H9 (cell line): ENCODE measurements at regions not wholly inside any gene's neighbourhood (a gene's known extent, or its start where the extent isn't known, plus 50 kb on each side); places are given as distances from the start of the nearest gene placed in this dataset.

ENCODE experiments used
- DNase-seq: peaks from one replicate; pipeline ENCODE4 v3.0.0-alpha.2; 2017
- H2AFZ ChIP-seq: one replicate; pipeline ENCODE4 v1.6.1; 2013; ENCODE audit warnings: mild to moderate bottlenecking, low read length, control low read depth, moderate library complexity
- H2AK5ac ChIP-seq: 2 replicates; pipeline ENCODE4 v1.6.1; 2013; ENCODE audit warnings: low read length, control low read depth, mixed read lengths; ENCODE audit not compliant: insufficient read length
- H2BK120ac ChIP-seq: one replicate; pipeline ENCODE4 v1.6.1; 2013; ENCODE audit warnings: low read depth, mild to moderate bottlenecking, low read length, control low read depth, inconsistent platforms; ENCODE audit not compliant: poor library complexity, severe bottlenecking
- H2BK12ac ChIP-seq: 2 replicates; pipeline ENCODE4 v1.6.1; 2013; ENCODE audit warnings: low read length, control low read depth, mixed read lengths, low read depth; ENCODE audit not compliant: insufficient read length
- H2BK15ac ChIP-seq: 2 replicates; pipeline ENCODE4 v1.6.1; 2013; ENCODE audit warnings: low read depth, low read length, control low read depth
- H2BK20ac ChIP-seq: one replicate; pipeline ENCODE4 v1.6.1; 2013; ENCODE audit warnings: low read depth, mild to moderate bottlenecking, low read length, control low read depth, inconsistent platforms; ENCODE audit not compliant: poor library complexity, severe bottlenecking
- H2BK5ac ChIP-seq: 2 replicates; pipeline ENCODE4 v1.6.1; 2013; ENCODE audit warnings: low read length, control low read depth, mixed read lengths; ENCODE audit not compliant: insufficient read length
- H3K14ac ChIP-seq: 2 replicates; pipeline ENCODE4 v1.6.1; 2013; ENCODE audit warnings: low read length, control low read depth; ENCODE audit not compliant: insufficient read depth
- H3K18ac ChIP-seq: 2 replicates; pipeline ENCODE4 v1.6.1; 2013; ENCODE audit warnings: low read depth, mild to moderate bottlenecking, mixed read lengths, low read length, control low read depth; ENCODE audit not compliant: insufficient read length
- H3K23ac ChIP-seq: 2 replicates; pipeline ENCODE4 v1.6.1; 2013; ENCODE audit warnings: low read length, control low read depth, mixed read lengths, low read depth; ENCODE audit not compliant: insufficient read length
- H3K23me2 ChIP-seq: 2 replicates; pipeline ENCODE4 v1.6.1; 2013; ENCODE audit warnings: low read depth, mild to moderate bottlenecking, mixed read lengths, low read length, control low read depth; ENCODE audit not compliant: insufficient read length, poor library complexity, severe bottlenecking
- H3K27ac ChIP-seq: 2 replicates; pipeline ENCODE4 v1.5.1; 2013; ENCODE audit warnings: low read length, control low read depth, mixed read lengths, low read depth; ENCODE audit not compliant: insufficient read length
- H3K27me3 ChIP-seq: 2 replicates; pipeline ENCODE4 v1.6.1; 2013; ENCODE audit warnings: low read length, control low read depth, inconsistent platforms; ENCODE audit not compliant: insufficient read depth
- H3K4ac ChIP-seq: 2 replicates; pipeline ENCODE4 v1.6.1; 2013; ENCODE audit warnings: low read depth, mild to moderate bottlenecking, control low read depth, inconsistent platforms, low read length, moderate library complexity
- H3K4me1 ChIP-seq: 2 replicates; pipeline ENCODE4 v1.6.1; 2013; ENCODE audit warnings: low read length, control low read depth, inconsistent platforms; ENCODE audit not compliant: insufficient read depth
- H3K4me2 ChIP-seq: 2 replicates; pipeline ENCODE4 v1.6.1; 2013; ENCODE audit warnings: low read length, control low read depth, mixed read lengths; ENCODE audit not compliant: insufficient read length, insufficient read depth
- H3K56ac ChIP-seq: 2 replicates; pipeline ENCODE4 v1.6.1; 2013; ENCODE audit warnings: low read depth, mild to moderate bottlenecking, mixed read lengths, low read length, control low read depth; ENCODE audit not compliant: insufficient read length
- H3K79me1 ChIP-seq: 2 replicates; pipeline ENCODE4 v1.6.1; 2013; ENCODE audit warnings: low read depth, mild to moderate bottlenecking, moderate library complexity, low read length, control low read depth, inconsistent platforms; ENCODE audit not compliant: insufficient read depth, poor library complexity, severe bottlenecking
- H3K79me2 ChIP-seq: 2 replicates; pipeline ENCODE4 v1.6.1; 2013; ENCODE audit warnings: low read length, control low read depth, inconsistent platforms; ENCODE audit not compliant: insufficient read depth
- H3K9ac ChIP-seq: 2 replicates; pipeline ENCODE4 v1.6.1; 2013; ENCODE audit warnings: low read length, control low read depth, mixed read lengths; ENCODE audit not compliant: insufficient read length; ENCODE audit errors: extremely low read depth
- H3K9me3 ChIP-seq: one replicate; pipeline ENCODE4 v1.6.1; 2013; ENCODE audit warnings: low read depth, low read length, inconsistent platforms; ENCODE audit not compliant: control insufficient read depth
- H3T11ph ChIP-seq: one replicate; pipeline ENCODE4 v1.6.1; 2013; ENCODE audit warnings: mild to moderate bottlenecking, low read length, control low read depth, inconsistent platforms
- H4K20me1 ChIP-seq: one replicate; pipeline ENCODE4 v1.6.1; 2013; ENCODE audit not compliant: control insufficient read depth, insufficient read length, insufficient read depth
- H4K5ac ChIP-seq: 2 replicates; pipeline ENCODE4 v1.6.1; 2013; ENCODE audit warnings: low read depth, mild to moderate bottlenecking, mixed read lengths, low read length, control low read depth; ENCODE audit not compliant: insufficient read length
- H4K8ac ChIP-seq: replicated peaks from 2 replicates; pipeline ENCODE4 v1.6.1; 2013; ENCODE audit warnings: low read length, control low read depth, mixed read lengths, low read depth; ENCODE audit not compliant: insufficient read length
- H4K91ac ChIP-seq: 2 replicates; pipeline ENCODE4 v1.6.1; 2013; ENCODE audit warnings: low read depth, mild to moderate bottlenecking, moderate library complexity, mixed read lengths, low read length, control low read depth; ENCODE audit not compliant: insufficient read length
- H3K27ac Mint-ChIP-seq, 3 experiments: 2 replicates in 2 of 3; 3 replicates in 1 of 3; pipeline ENCODE4 v1.8.0; 2020 to 2021; ENCODE audit warnings: mixed read lengths in 3 of 3, mild to moderate bottlenecking in 1 of 3, moderate library complexity in 1 of 3
- H3K27me3 Mint-ChIP-seq: 2 replicates; pipeline ENCODE4 v1.8.0; 2021; ENCODE audit warnings: low read depth, mild to moderate bottlenecking, moderate library complexity, mixed read lengths
- H3K36me3 Mint-ChIP-seq, 3 experiments: 2 replicates in 2 of 3; 3 replicates in 1 of 3; pipeline ENCODE4 v1.8.0; 2020 to 2021; ENCODE audit warnings: low read depth in 3 of 3, mixed read lengths in 3 of 3; ENCODE audit not compliant: insufficient read depth in 1 of 3
- H3K4me1 Mint-ChIP-seq, 2 experiments: 2 replicates each; pipeline ENCODE4 v1.8.0; 2020; ENCODE audit warnings: mixed read lengths in 2 of 2
- H3K4me3 Mint-ChIP-seq, 2 experiments: 2 replicates in 1 of 2; 3 replicates in 1 of 2; pipeline ENCODE4 v1.8.0; 2020 to 2021; ENCODE audit warnings: mild to moderate bottlenecking in 2 of 2, mixed read lengths in 2 of 2, moderate library complexity in 1 of 2
- H3K9me3 Mint-ChIP-seq, 2 experiments: 2 replicates in 1 of 2; 3 replicates in 1 of 2; pipeline ENCODE4 v1.8.0; 2020; ENCODE audit warnings: mild to moderate bottlenecking in 2 of 2, mixed read lengths in 2 of 2, moderate library complexity in 1 of 2
- TF ChIP-seq, protein P1 (sequence below): fragments of 200-600 bp; sonication (generic); conservative IDR thresholded peaks from 3 replicates; pipeline ENCODE4 v1.8.0; 2021; ENCODE audit warnings: antibody characterized with exemption, mild to moderate bottlenecking

DNA sequence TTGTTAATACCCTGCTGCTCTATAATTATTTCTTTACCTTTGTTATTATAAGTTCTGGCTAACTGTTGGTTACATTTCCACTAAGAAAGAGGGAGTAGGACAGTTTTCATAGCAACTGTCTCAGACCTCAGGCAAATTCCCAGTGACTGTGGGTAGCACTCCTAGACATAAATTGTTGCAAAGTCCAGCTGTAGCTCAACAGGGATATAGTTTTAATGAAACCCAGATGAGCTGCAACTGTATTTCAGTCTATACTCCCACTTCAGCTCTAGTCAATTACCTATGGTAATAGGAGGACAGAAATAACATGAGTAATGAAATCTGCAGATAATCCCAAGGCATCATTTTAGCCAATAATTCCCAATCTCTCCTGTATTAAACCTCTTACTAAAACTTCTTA is 103.0 kb upstream of the SEMA3A start:
- DNase-seq = no peak
- Mint-ChIP-seq H3K4me3 (no peak overlapping the region), H3K27me3 (no peaks in the 10 kb centered on the region)

More for the DNA sequence above, 103.0 kb upstream of the SEMA3A start:
- Histone ChIP-seq H2BK20ac (no peak overlapping the region), H3T11ph (no peak overlapping the region), H4K91ac (no peak overlapping the region), H2BK120ac (no peak overlapping the region), H3K14ac (no peak overlapping the region), H3K27me3 (no peaks in the 10 kb centered on the region), H3K4ac (no peak overlapping the region), H3K18ac (no peak overlapping the region), H4K5ac (no peak overlapping the region), H2BK12ac (no peak overlapping the region), H2BK5ac (no peak overlapping the region), H3K9ac (no peak overlapping the region), H2AFZ (no peak overlapping the region), H3K79me2 (no peaks in the 10 kb centered on the region), H3K23me2 (no peaks in the 10 kb centered on the region), H3K79me1 (no peaks in the 10 kb centered on the region), H4K8ac (no peak overlapping the region), H3K23ac (no peak overlapping the region), H4K20me1 (no peaks in the 10 kb centered on the region), H3K4me2 (no peak overlapping the region), H3K27ac (no peak overlapping the region), H3K4me1 (no peaks in the 10 kb centered on the region), H2BK15ac (no peak overlapping the region), H3K9me3 (no peaks in the 10 kb centered on the region), H3K56ac (no peak overlapping the region), H2AK5ac (no peak overlapping the region)
- no peak overlapping the region for H3K27ac Mint-ChIP-seq
- no peaks in the 10 kb centered on the region for H3K9me3 Mint-ChIP-seq
- H3K36me3 Mint-ChIP-seq = no peaks in the 10 kb centered on the region
- TF ChIP-seq, protein P1, sequence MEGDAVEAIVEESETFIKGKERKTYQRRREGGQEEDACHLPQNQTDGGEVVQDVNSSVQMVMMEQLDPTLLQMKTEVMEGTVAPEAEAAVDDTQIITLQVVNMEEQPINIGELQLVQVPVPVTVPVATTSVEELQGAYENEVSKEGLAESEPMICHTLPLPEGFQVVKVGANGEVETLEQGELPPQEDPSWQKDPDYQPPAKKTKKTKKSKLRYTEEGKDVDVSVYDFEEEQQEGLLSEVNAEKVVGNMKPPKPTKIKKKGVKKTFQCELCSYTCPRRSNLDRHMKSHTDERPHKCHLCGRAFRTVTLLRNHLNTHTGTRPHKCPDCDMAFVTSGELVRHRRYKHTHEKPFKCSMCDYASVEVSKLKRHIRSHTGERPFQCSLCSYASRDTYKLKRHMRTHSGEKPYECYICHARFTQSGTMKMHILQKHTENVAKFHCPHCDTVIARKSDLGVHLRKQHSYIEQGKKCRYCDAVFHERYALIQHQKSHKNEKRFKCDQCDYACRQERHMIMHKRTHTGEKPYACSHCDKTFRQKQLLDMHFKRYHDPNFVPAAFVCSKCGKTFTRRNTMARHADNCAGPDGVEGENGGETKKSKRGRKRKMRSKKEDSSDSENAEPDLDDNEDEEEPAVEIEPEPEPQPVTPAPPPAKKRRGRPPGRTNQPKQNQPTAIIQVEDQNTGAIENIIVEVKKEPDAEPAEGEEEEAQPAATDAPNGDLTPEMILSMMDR = no peak
- peaks cover 0 to 5% of the 10 kb centered on the region in 2 experiments; a peak in 2 of 4 replicates for H3K4me1 Mint-ChIP-seq
